Urothelium cell line (cell line): ENCODE measurements at regions not wholly inside any gene's neighbourhood (a gene's known extent, or its start where the extent isn't known, plus 50 kb on each side); places are given as distances from the start of the nearest gene placed in this dataset.

Source experiments
- DNase-seq: peaks from one replicate; pipeline ENCODE4 v3.0.0; 2011; ENCODE audit warnings: low spot score, mixed read lengths
- FAIRE-seq: peaks from 2 replicates; lab custom pipeline; 2011; peaks lifted over from hg19 to GRCh38; lab: Jason Lieb, UNC

GRCh38 chr6:14273191-14273590, 155.6 kb downstream of the CD83 start:
- FAIRE-seq (no peak), DNase-seq (no peak)

- no peak for FAIRE-seq
These were observed 156.4 kb downstream of the CD83 start for GRCh38 chr6:14274016-14274415.

GRCh38 chr6:14274546-14275492, 157.2 kb downstream of the CD83 start:
- FAIRE-seq, result no peak
- no peak for DNase-seq

More at GRCh38 chr6:14274016-14274415, 156.4 kb downstream of the CD83 start:
- DNase-seq, result no peak

- FAIRE-seq (no peak), DNase-seq (no peak)
These were observed 157.9 kb downstream of the CD83 start for GRCh38 chr6:14275493-14275851.

GRCh38 chr6:14276071-14276470, 158.5 kb downstream of the CD83 start:
- DNase-seq (no peak), FAIRE-seq (no peak)

GRCh38 chr6:14276667-14277404, 159.3 kb downstream of the CD83 start:
- no peak for DNase-seq
- no peak for FAIRE-seq

GRCh38 chr6:14277405-14277930, 159.9 kb downstream of the CD83 start:
- DNase-seq (no peak), FAIRE-seq (no peak)

- DNase-seq (no peak), FAIRE-seq (no peak)
These were observed 160.4 kb downstream of the CD83 start for GRCh38 chr6:14278006-14278405.

GRCh38 chr6:14278446-14278845, 160.9 kb downstream of the CD83 start:
- DNase-seq (no peak), FAIRE-seq (no peak)

- no peak for DNase-seq
- no peak for FAIRE-seq
These were observed 162.5 kb downstream of the CD83 start for GRCh38 chr6:14280006-14280510.

GRCh38 chr6:14280766-14281293, 163.3 kb downstream of the CD83 start:
- no peak for DNase-seq
- FAIRE-seq, result no peak

- no peak for FAIRE-seq
- DNase-seq, result no peak
These were observed 164.5 kb downstream of the CD83 start for GRCh38 chr6:14281811-14282660.

- DNase-seq (no peak), FAIRE-seq (no peak)
These were observed 165.4 kb downstream of the CD83 start for GRCh38 chr6:14282854-14283505.

GRCh38 chr6:14283600-14284235, 166.1 kb downstream of the CD83 start:
- FAIRE-seq (no peak), DNase-seq (no peak)

- FAIRE-seq, result no peak
- no peak for DNase-seq
These were observed 167.5 kb downstream of the CD83 start for GRCh38 chr6:14284969-14285590.

GRCh38 chr6:14286144-14286543, 168.6 kb downstream of the CD83 start:
- FAIRE-seq (no peak), DNase-seq (peak; percentile 79)

- FAIRE-seq (no peak), DNase-seq (no peak)
These were observed 169.3 kb downstream of the CD83 start for GRCh38 chr6:14286634-14287428.

- DNase-seq, result no peak
- FAIRE-seq, result no peak
These were observed 170.1 kb downstream of the CD83 start for GRCh38 chr6:14287707-14288106.
